ENCODE measurements at regions not wholly inside any gene's neighbourhood (a gene's known extent, or its start where the extent isn't known, plus 50 kb on each side); places are given as distances from the start of the nearest gene placed in this dataset.
"Not testable (repeated sequence)": the region's sequence is repeated elsewhere in the genome, so short reads cannot be mapped to it uniquely, and the experiment has no call there.

GRCh38 chr2:22035361-22035830, 911.6 kb downstream of the TDRD15 start:
- no peak for DNase-seq

GRCh38 chr2:22037274-22037673, 913.5 kb downstream of the TDRD15 start:
- DNase-seq = no peak

GRCh38 chr2:22043784-22044183, 920.0 kb downstream of the TDRD15 start:
- DNase-seq = no peak

- DNase-seq = no peak
These were observed 932.2 kb downstream of the TDRD15 start for GRCh38 chr2:22055784-22056620.

- no peak for DNase-seq
These were observed 932.9 kb downstream of the TDRD15 start for GRCh38 chr2:22056621-22057132.

GRCh38 chr2:22062679-22063078, 938.9 kb downstream of the TDRD15 start:
- DNase-seq = no peak

- DNase-seq = no peak
These were observed 952.7 kb downstream of the TDRD15 start for GRCh38 chr2:22076454-22076853.

GRCh38 chr2:22078701-22079100, 954.9 kb downstream of the TDRD15 start:
- no peak for DNase-seq

- DNase-seq = no peak
These were observed 955.8 kb downstream of the TDRD15 start for GRCh38 chr2:22079583-22079982.

- DNase-seq = no peak
These were observed 963.0 kb downstream of the TDRD15 start for GRCh38 chr2:22086726-22087125.

GRCh38 chr2:22103617-22104016, 979.8 kb downstream of the TDRD15 start:
- DNase-seq = not testable (repeated sequence)

GRCh38 chr2:22110244-22110651, 986.5 kb downstream of the TDRD15 start:
- no peak for DNase-seq

GRCh38 chr2:22124003-22124402, 1000.2 kb downstream of the TDRD15 start:
- peak; percentile 38 for DNase-seq

GRCh38 chr2:22126106-22126505, 1002.3 kb downstream of the TDRD15 start:
- no peak for DNase-seq

GRCh38 chr2:22126978-22127377, 1003.2 kb downstream of the TDRD15 start:
- DNase-seq = no peak

- no peak for DNase-seq
These were observed 1010.7 kb downstream of the TDRD15 start for GRCh38 chr2:22134421-22134820.

GRCh38 chr2:22136446-22136845, 1012.7 kb downstream of the TDRD15 start:
- DNase-seq = no peak

GRCh38 chr2:22143840-22144239, 1020.1 kb downstream of the TDRD15 start:
- DNase-seq = no peak

- no peak for DNase-seq
These were observed 1030.3 kb downstream of the TDRD15 start for GRCh38 chr2:22153931-22154613.

GRCh38 chr2:22156661-22157060, 1032.9 kb downstream of the TDRD15 start:
- not testable (repeated sequence) for DNase-seq

- no peak for DNase-seq
These were observed 1043.5 kb downstream of the TDRD15 start for GRCh38 chr2:22167256-22167655.

- no peak for DNase-seq
These were observed 1051.2 kb downstream of the TDRD15 start for GRCh38 chr2:22175003-22175402.

GRCh38 chr2:22185251-22185650, 1061.5 kb downstream of the TDRD15 start:
- DNase-seq = no peak

GRCh38 chr2:22186261-22186828, 1062.6 kb downstream of the TDRD15 start:
- not testable (repeated sequence) for DNase-seq
